Activated CD4-positive, alpha-beta memory T cell treated with anti-CD3 and anti-CD28 coated beads, Interleukin-2, amount 10 ng/mL, durations not matched to agents 7 days and 5 days (primary cell): ENCODE measurements at regions not wholly inside any gene's neighbourhood (a gene's known extent, or its start where the extent isn't known, plus 50 kb on each side); places are given as distances from the start of the nearest gene placed in this dataset.

Source experiments
- CTCF ChIA-PET: fragments of 350-600 bp; sonication (Branson Sonifier 250); formaldehyde crosslinking; loops from one replicate; lab custom pipeline; 2021; ENCODE audit warnings: antibody characterized with exemption, inconsistent platforms; lab: Charles Lee
- POLR2A ChIA-PET: fragments of 350-600 bp; sonication (Branson Sonifier 250); formaldehyde crosslinking; loops from one replicate; lab custom pipeline; 2021; ENCODE audit warnings: antibody characterized with exemption; lab: Charles Lee
- DNase-seq: peaks from one replicate; pipeline ENCODE4 v3.0.0-alpha.2; 2020
- H3K27ac Mint-ChIP-seq: one replicate; pipeline ENCODE4 v1.8.0; 2021; ENCODE audit warnings: mild to moderate bottlenecking, mixed read lengths
- H3K27me3 Mint-ChIP-seq: one replicate; pipeline ENCODE4 v1.8.0; 2021; ENCODE audit warnings: mixed read lengths
- H3K36me3 Mint-ChIP-seq: one replicate; pipeline ENCODE4 v1.8.0; 2021; ENCODE audit warnings: low read depth, mixed read lengths
- H3K4me1 Mint-ChIP-seq: one replicate; pipeline ENCODE4 v1.8.0; 2021; ENCODE audit warnings: mixed read lengths
- H3K4me3 Mint-ChIP-seq: one replicate; pipeline ENCODE4 v1.8.0; 2021; ENCODE audit warnings: mild to moderate bottlenecking, mixed read lengths
- H3K9me3 Mint-ChIP-seq: one replicate; pipeline ENCODE4 v1.8.0; 2021; ENCODE audit warnings: mixed read lengths

GRCh38 chr2:220107380-220107791 is 480.0 kb downstream of the SLC4A3 start:
- H3K9me3 Mint-ChIP-seq = no peaks in the 10 kb centered on the region
- H3K36me3 Mint-ChIP-seq = no peaks in the 10 kb centered on the region

DNA sequence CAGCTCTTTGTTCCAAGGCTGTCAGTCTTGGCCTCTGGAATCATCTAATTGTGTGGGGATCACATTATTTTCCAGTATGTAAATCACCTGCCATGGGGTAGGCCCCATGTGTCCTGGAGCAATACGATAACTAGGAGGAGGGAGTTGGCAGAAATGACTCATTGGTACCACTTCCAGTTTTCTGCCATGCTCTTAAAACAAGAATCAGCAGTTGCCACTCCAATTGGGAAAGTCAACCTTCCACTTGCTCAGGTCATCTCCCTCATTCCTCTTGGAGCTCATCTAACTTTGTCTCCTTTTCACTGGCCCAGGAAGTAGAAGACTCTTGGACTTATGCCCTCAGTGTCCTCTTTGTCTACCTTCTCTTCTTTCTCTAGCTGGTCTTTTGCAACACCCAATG is 487.0 kb downstream of the SLC4A3 start:
- no peak for DNase-seq
- no peaks in the 10 kb centered on the region for H3K27me3 Mint-ChIP-seq
- H3K4me1 Mint-ChIP-seq = no peaks in the 10 kb centered on the region
- H3K9me3 Mint-ChIP-seq = peaks cover 4% of the 10 kb centered on the region
- no peaks in the 10 kb centered on the region for H3K36me3 Mint-ChIP-seq
- no peak overlapping the region for H3K27ac Mint-ChIP-seq
- H3K4me3 Mint-ChIP-seq = no peak overlapping the region
- CTCF ChIA-PET = no interaction called here
- POLR2A ChIA-PET = no interaction called here

More at GRCh38 chr2:220107380-220107791, 480.0 kb downstream of the SLC4A3 start:
- H3K27me3 Mint-ChIP-seq = no peaks in the 10 kb centered on the region
- DNase-seq = no peak
- no peaks in the 10 kb centered on the region for H3K4me1 Mint-ChIP-seq
- no peak overlapping the region for H3K27ac Mint-ChIP-seq
- POLR2A ChIA-PET = no interaction called here
- CTCF ChIA-PET = no interaction called here
- H3K4me3 Mint-ChIP-seq = no peak overlapping the region

- ChIA-PET CTCF (no interaction called here), POLR2A (no interaction called here)
- Mint-ChIP-seq H3K9me3 (peaks cover 4% of the 10 kb centered on the region), H3K4me1 (no peaks in the 10 kb centered on the region), H3K27me3 (no peaks in the 10 kb centered on the region), H3K27ac (no peak overlapping the region), H3K36me3 (no peaks in the 10 kb centered on the region), H3K4me3 (no peak overlapping the region)
- DNase-seq = no peak
Observed at GRCh38 chr2:220117025-220117424, 489.6 kb downstream of the SLC4A3 start.

DNA sequence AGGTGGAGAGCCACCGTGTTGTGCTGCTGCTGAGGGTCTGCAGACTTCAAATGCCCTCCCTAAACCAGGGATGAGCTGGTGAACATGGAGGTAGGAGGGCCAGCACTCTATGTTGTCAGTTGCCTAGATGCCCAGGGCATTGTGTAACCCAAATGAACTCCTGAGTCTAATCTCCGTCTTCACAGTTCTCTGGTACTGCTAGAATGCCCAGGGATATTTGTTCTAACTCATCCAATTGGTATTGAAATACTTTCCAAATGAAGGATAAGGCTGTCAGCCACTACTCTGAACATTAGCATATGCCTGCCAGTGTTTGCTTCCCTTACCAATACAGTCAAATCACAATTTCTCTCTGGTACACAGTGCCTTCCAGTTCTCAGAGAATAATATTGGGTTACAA is 492.6 kb downstream of the SLC4A3 start:
- Mint-ChIP-seq H3K4me1 (no peaks in the 10 kb centered on the region), H3K27me3 (no peaks in the 10 kb centered on the region)

DNA sequence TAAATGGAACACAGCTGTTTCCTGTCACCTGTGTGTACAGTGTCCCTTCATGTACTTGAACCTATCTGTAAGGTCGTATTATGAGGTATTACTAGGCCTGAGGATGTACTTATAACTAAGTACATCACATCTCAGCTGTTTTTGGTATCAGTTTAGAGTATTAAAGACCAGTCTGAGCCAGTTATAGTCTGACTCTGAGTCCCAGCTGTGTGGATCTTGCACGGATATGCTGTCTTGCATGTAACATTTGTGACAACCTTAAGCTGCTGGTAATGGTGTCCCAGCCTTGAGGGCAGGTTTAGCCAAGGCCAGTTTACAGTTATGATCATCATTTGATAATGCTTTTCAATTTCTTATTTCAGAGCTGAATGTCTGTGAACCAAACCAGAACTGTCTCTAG is 496.3 kb downstream of the SLC4A3 start:
- Mint-ChIP-seq H3K36me3 (no peaks in the 10 kb centered on the region), H3K4me1 (no peaks in the 10 kb centered on the region), H3K4me3 (no peak overlapping the region), H3K27ac (no peak overlapping the region), H3K27me3 (no peaks in the 10 kb centered on the region), H3K9me3 (no peaks in the 10 kb centered on the region)
- ChIA-PET POLR2A (no interaction called here), CTCF (no interaction called here)
- no peak for DNase-seq

More for the DNA sequence above, 492.6 kb downstream of the SLC4A3 start:
- POLR2A ChIA-PET = no interaction called here
- Mint-ChIP-seq H3K27ac (no peak overlapping the region), H3K36me3 (no peaks in the 10 kb centered on the region), H3K4me3 (no peak overlapping the region), H3K9me3 (peaks cover 2% of the 10 kb centered on the region)
- CTCF ChIA-PET = no interaction called here
- no peak for DNase-seq

GRCh38 chr2:220125551-220125950 is 498.1 kb downstream of the SLC4A3 start:
- Mint-ChIP-seq H3K4me3 (no peak overlapping the region), H3K36me3 (no peaks in the 10 kb centered on the region), H3K27me3 (no peaks in the 10 kb centered on the region), H3K9me3 (peaks cover 2% of the 10 kb centered on the region), H3K4me1 (no peaks in the 10 kb centered on the region), H3K27ac (no peak overlapping the region)
- CTCF ChIA-PET = no interaction called here
- DNase-seq = no peak
- POLR2A ChIA-PET = no interaction called here

- no peak overlapping the region for H3K27ac Mint-ChIP-seq
- H3K9me3 Mint-ChIP-seq = peaks cover 9% of the 10 kb centered on the region
- no peaks in the 10 kb centered on the region for H3K27me3 Mint-ChIP-seq
- no peaks in the 10 kb centered on the region for H3K36me3 Mint-ChIP-seq
- H3K4me3 Mint-ChIP-seq = no peak overlapping the region
- ChIA-PET CTCF (no interaction called here), POLR2A (no interaction called here)
- DNase-seq = no peak
- no peaks in the 10 kb centered on the region for H3K4me1 Mint-ChIP-seq
Observed at GRCh38 chr2:220127311-220127710, 499.9 kb downstream of the SLC4A3 start.

DNA sequence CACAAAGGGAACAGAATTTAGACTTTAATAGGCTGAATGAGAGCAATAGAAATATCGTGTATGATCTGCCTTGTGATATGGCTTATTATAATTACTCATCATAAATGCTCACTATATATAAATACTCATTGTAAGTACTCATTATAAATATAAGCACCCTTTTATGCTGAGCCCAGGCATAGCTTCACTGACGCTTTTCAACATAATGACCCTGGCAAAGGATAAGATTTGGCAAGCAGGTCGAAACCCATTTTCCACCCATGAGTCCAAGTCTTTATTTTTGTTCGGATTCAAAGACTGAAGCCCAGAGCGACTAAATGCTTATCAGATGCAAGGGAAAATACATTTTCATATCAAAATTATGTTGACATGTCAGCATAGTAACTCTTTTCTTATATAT is 500.4 kb downstream of the SLC4A3 start:
- H3K27ac Mint-ChIP-seq = no peak overlapping the region
- ChIA-PET CTCF (no interaction called here), POLR2A (no interaction called here)
- H3K4me3 Mint-ChIP-seq = no peak overlapping the region
- H3K36me3 Mint-ChIP-seq = no peaks in the 10 kb centered on the region
- peaks cover 10% of the 10 kb centered on the region for H3K9me3 Mint-ChIP-seq
- H3K27me3 Mint-ChIP-seq = no peaks in the 10 kb centered on the region
- no peak for DNase-seq
- no peaks in the 10 kb centered on the region for H3K4me1 Mint-ChIP-seq

GRCh38 chr2:220129391-220129790 is 502.0 kb downstream of the SLC4A3 start:
- H3K36me3 Mint-ChIP-seq = no peaks in the 10 kb centered on the region
- ChIA-PET POLR2A (no interaction called here), CTCF (no interaction called here)
- no peaks in the 10 kb centered on the region for H3K4me1 Mint-ChIP-seq
- DNase-seq = no peak
- H3K27me3 Mint-ChIP-seq = no peaks in the 10 kb centered on the region
- no peak overlapping the region for H3K4me3 Mint-ChIP-seq
- peaks cover 12% of the 10 kb centered on the region for H3K9me3 Mint-ChIP-seq
- H3K27ac Mint-ChIP-seq = no peak overlapping the region

GRCh38 chr2:220134756-220135534 is 507.5 kb downstream of the SLC4A3 start:
- Mint-ChIP-seq H3K27ac (no peak overlapping the region), H3K4me1 (no peaks in the 10 kb centered on the region), H3K27me3 (no peaks in the 10 kb centered on the region), H3K36me3 (no peaks in the 10 kb centered on the region), H3K9me3 (peaks cover 12% of the 10 kb centered on the region), H3K4me3 (no peak overlapping the region)
- DNase-seq = no peak
- ChIA-PET CTCF (no interaction called here), POLR2A (no interaction called here)

DNA sequence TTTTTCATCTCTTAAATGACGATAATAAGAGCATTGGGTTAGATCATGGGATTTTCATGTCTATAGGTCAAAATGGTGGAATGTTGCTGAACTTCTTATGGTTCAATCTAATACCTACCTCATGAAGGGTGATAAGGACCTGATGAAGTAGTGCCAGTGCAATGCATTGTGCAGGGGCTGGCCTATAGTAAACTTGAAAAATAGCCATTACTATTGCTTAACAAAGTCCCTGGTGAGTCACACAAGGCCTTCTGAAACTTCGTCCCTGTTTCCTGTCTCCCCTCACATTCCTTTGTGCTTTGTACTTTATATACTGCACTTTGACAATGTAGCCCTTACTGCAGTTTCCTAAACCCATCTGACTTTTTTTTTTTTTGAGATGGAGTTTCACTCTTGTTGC is 515.9 kb downstream of the SLC4A3 start:
- DNase-seq = no peak
- CTCF ChIA-PET = no interaction called here
- Mint-ChIP-seq H3K4me1 (no peaks in the 10 kb centered on the region), H3K4me3 (no peak overlapping the region), H3K9me3 (no peaks in the 10 kb centered on the region), H3K27ac (no peak overlapping the region), H3K36me3 (no peaks in the 10 kb centered on the region), H3K27me3 (no peaks in the 10 kb centered on the region)
- POLR2A ChIA-PET = no interaction called here

DNA sequence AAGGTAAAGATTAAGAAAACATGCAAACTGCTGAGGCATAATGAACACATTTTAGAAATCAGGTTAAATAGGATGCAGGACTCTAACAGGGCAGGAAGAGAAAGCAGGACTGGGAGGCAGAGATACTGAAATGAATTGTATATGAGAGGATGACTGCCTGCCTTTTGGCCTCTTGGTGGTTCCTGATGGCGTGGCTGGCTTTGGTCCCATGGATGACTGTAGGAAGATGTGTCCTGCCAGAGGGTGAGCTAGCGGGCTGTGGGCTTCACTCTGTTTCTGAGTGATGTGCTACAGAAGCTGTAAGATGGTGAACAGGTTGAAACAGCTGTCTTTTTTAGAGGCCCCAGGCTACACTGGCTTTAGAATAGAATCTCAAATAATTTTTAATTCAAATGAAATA is 517.0 kb downstream of the SLC4A3 start:
- Mint-ChIP-seq H3K4me3 (no peak overlapping the region), H3K27ac (no peak overlapping the region), H3K4me1 (no peaks in the 10 kb centered on the region), H3K27me3 (no peaks in the 10 kb centered on the region), H3K9me3 (no peaks in the 10 kb centered on the region), H3K36me3 (no peaks in the 10 kb centered on the region)
- CTCF ChIA-PET = no interaction called here
- POLR2A ChIA-PET = no interaction called here
- no peak for DNase-seq

DNA sequence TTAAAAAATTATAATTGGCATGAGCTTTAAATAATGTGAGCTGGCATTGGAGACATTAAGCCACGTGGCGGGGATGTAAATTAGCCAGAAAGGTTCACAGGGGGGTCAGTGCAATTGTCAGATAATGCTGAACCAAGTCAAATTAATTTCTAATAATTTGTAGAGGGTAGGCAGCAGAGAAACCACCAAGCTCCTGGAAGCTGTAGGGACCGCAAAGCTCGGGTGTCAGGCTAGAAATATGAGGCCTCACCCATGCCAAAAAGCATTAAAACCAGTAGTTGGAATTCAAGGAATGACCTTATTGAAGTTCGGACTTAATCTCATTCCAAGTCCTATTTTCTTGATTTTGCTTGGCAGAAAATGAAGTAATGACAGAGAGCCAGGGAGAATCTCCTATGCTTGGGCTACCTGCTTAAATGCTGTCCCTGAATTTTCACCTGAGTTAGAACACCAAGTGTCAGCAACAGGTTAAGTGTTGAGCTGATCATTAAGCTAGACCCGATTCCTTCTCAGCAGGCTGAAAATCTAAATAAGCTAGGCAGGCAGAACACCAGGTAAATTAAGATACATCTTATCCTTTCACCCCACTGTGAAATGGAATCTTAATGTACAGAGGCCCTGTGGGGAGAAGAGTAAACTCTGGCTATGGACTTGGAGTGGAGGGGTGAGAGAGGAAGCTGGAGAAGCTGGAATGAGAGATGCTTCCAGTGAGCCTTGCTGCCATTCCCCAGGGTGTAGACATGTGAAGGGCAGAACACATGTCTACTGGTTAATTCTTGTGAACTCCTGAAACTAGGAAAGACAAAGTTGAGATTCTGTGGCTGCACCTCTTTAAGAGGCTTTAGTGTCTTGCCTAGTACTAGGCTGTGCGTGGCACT is 520.0 kb downstream of the SLC4A3 start:
- no peak overlapping the region for H3K4me3 Mint-ChIP-seq
- ChIA-PET POLR2A (no interaction called here), CTCF (no interaction called here)
- no peaks in the 10 kb centered on the region for H3K36me3 Mint-ChIP-seq
- no peak for DNase-seq
- H3K4me1 Mint-ChIP-seq = no peaks in the 10 kb centered on the region
- no peaks in the 10 kb centered on the region for H3K27me3 Mint-ChIP-seq
- no peak overlapping the region for H3K27ac Mint-ChIP-seq
- H3K9me3 Mint-ChIP-seq = no peaks in the 10 kb centered on the region
